GM23248 (cell line): ENCODE measurements at regions not wholly inside any gene's neighbourhood (a gene's known extent, or its start where the extent isn't known, plus 50 kb on each side); places are given as distances from the start of the nearest gene placed in this dataset.

Experiments used
- DNase-seq: peaks from one replicate; pipeline ENCODE4 v3.0.0-alpha.2; 2015
- H2AFZ ChIP-seq: fragments of 200-600 bp; sonication (generic); 2 replicates; pipeline ENCODE4 v1.6.1; 2016; ENCODE audit warnings: antibody characterized with exemption
- H3F3A ChIP-seq: fragments of 200-600 bp; sonication (generic); 2 replicates; pipeline ENCODE4 v1.6.1; 2016; ENCODE audit warnings: mild to moderate bottlenecking, antibody characterized with exemption, mixed run types; ENCODE audit not compliant: insufficient read depth
- H3K27ac ChIP-seq: fragments of 200-600 bp; sonication (generic); 2 replicates; pipeline ENCODE4 v1.5.1; 2016; ENCODE audit warnings: mild to moderate bottlenecking
- H3K27me3 ChIP-seq: fragments of 200-600 bp; sonication (generic); replicated peaks from 2 replicates; pipeline ENCODE4 v1.6.1; 2016; ENCODE audit warnings: mild to moderate bottlenecking; ENCODE audit not compliant: insufficient read depth
- H3K36me3 ChIP-seq: fragments of 200-600 bp; sonication (generic); 2 replicates; pipeline ENCODE4 v1.6.1; 2016; ENCODE audit warnings: low read depth, mild to moderate bottlenecking
- H3K4me1 ChIP-seq: fragments of 200-600 bp; sonication (generic); 2 replicates; pipeline ENCODE4 v1.6.1; 2016; ENCODE audit warnings: mild to moderate bottlenecking; ENCODE audit not compliant: insufficient read depth
- H3K4me2 ChIP-seq: fragments of 200-600 bp; sonication (generic); one replicate; pipeline ENCODE4 v1.6.1; 2016; ENCODE audit warnings: mild to moderate bottlenecking; ENCODE audit not compliant: unreplicated experiment
- H3K4me3 ChIP-seq: fragments of 200-600 bp; sonication (generic); 2 replicates; pipeline ENCODE4 v1.5.1; 2016; ENCODE audit warnings: mild to moderate bottlenecking
- H3K79me2 ChIP-seq: fragments of 200-600 bp; sonication (generic); 2 replicates; pipeline ENCODE4 v1.6.1; 2016; ENCODE audit warnings: mild to moderate bottlenecking; ENCODE audit not compliant: insufficient read depth
- H3K9ac ChIP-seq: fragments of 200-600 bp; sonication (generic); 2 replicates; pipeline ENCODE4 v1.6.1; 2016; ENCODE audit warnings: mild to moderate bottlenecking
- H3K9me2 ChIP-seq: fragments of 200-600 bp; sonication (generic); 2 replicates; pipeline ENCODE4 v1.6.1; 2016; ENCODE audit warnings: mixed run types, mild to moderate bottlenecking, moderate library complexity; ENCODE audit not compliant: insufficient read depth
- H3K9me3 ChIP-seq: fragments of 200-600 bp; sonication (generic); one replicate; pipeline ENCODE4 v1.6.1; 2017; ENCODE audit warnings: low read depth
- H4K20me1 ChIP-seq: fragments of 200-600 bp; sonication (generic); 2 replicates; pipeline ENCODE4 v1.6.0; 2016; ENCODE audit not compliant: insufficient read depth
- EZH2 ChIP-seq: fragments of 200-600 bp; sonication (generic); IDR thresholded peaks from 2 replicates; pipeline ENCODE4 v1.6.1; 2018; ENCODE audit warnings: antibody characterized with exemption, mild to moderate bottlenecking; ENCODE audit not compliant: insufficient read depth, poor library complexity, severe bottlenecking
- EZH2phosphoT487 ChIP-seq: fragments of 200-600 bp; sonication (generic); IDR thresholded peaks from 2 replicates; pipeline ENCODE4 v1.6.1; 2018; ENCODE audit warnings: antibody characterized with exemption, moderate library complexity, mild to moderate bottlenecking, low read depth; ENCODE audit not compliant: insufficient read depth
- WGBS, 2 experiments: methylation state at CpG; one replicate each; pipeline ENCODE4 v1.1.6; 2015 to 2017; ENCODE audit warnings: low lambda C conversion rate in 2 of 2, low coverage in 1 of 2; ENCODE audit errors: missing lambda C conversion rate in 2 of 2; 5-methylcytosine and 5-hydroxymethylcytosine counted together
- in situ Hi-C: fragments of 300-500 bp; cut with MboI; formaldehyde crosslinking; loops from 2 replicates; pipeline ENCODE4 v1.15.0; 2020

DNA sequence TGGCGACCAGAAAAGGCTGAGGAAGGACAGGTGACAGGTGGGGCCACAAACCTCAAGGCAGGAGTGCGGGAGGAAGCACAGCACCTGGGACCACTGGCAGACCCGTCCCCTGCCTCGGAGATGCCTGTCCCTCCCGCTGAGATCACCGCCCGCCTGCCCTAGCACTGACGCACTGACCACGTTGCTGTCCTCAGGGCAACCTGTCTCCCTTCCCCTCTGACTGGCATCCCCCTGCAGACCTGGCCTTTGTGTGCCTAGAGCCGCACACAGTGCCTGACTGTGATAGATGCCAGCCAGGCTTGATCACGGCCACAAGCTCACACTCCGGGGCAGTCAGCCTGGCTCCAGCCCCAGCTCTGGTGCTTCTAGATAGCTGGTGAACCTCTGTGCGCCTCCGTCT is 58.4 kb upstream of the EN2 start:
- Histone ChIP-seq H4K20me1 (no peaks in the 10 kb centered on the region), H3K4me2 (no peak overlapping the region), H3K9me2 (no peaks in the 10 kb centered on the region), H3K36me3 (no peaks in the 10 kb centered on the region), H3K9ac (no peak overlapping the region), H3F3A (no peaks in the 10 kb centered on the region), H3K27me3 (0 out of 2 replicates have a peak, but pooled peaks cover 5% of the 10 kb centered on the region), H3K27ac (no peak overlapping the region), H2AFZ (no peak overlapping the region), H3K9me3 (no peaks in the 10 kb centered on the region), H3K4me1 (no peaks in the 10 kb centered on the region), H3K79me2 (no peaks in the 10 kb centered on the region), H3K4me3 (no peak overlapping the region)
- in situ Hi-C loops = no loop called here
- TF ChIP-seq EZH2phosphoT487 (no peak), EZH2 (no peak)
- 51 to 67% methylated on average over 14 of the region's 14 CpGs for WGBS, 2 experiments
- DNase-seq = no peak

DNA sequence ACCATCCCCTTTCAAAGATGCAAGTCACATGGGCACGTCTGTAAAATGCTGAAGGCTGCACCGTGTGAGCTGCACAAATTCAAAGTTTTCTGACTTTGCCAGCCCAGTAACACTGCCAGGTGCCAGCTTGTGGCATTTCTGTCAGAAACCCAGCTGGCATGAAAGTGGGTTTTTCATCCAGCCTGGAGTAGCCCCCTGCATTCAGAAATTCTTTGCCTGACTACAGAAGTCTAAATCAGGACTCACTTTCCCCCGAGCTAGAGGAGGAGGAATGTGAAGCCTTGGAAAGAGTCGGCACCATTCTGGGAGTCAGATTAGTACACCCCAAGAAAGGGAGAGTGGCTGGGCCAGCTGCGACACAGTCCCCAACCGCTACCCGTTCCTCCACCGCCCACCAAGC is 56.7 kb upstream of the EN2 start:
- H3K4me2 ChIP-seq = no peak overlapping the region
- no peaks in the 10 kb centered on the region for H3K9me3 ChIP-seq
- H4K20me1 ChIP-seq = no peaks in the 10 kb centered on the region
- H3K36me3 ChIP-seq = no peaks in the 10 kb centered on the region
- H3K27me3 ChIP-seq = peaks cover 11% of the 10 kb centered on the region
- DNase-seq = no peak
- no peaks in the 10 kb centered on the region for H3F3A ChIP-seq
- H3K4me3 ChIP-seq = no peak overlapping the region
- TF ChIP-seq EZH2 (no peak), EZH2phosphoT487 (no peak)
- H3K79me2 ChIP-seq = no peaks in the 10 kb centered on the region
- H3K9ac ChIP-seq = no peak overlapping the region
- H2AFZ ChIP-seq = no peak overlapping the region
- no peaks in the 10 kb centered on the region for H3K4me1 ChIP-seq
- no peak overlapping the region for H3K27ac ChIP-seq
- H3K9me2 ChIP-seq = no peaks in the 10 kb centered on the region
- WGBS, 2 experiments = 9 to 18% methylated on average over 8 of the region's 8 CpGs
- in situ Hi-C loops = no loop called here

DNA sequence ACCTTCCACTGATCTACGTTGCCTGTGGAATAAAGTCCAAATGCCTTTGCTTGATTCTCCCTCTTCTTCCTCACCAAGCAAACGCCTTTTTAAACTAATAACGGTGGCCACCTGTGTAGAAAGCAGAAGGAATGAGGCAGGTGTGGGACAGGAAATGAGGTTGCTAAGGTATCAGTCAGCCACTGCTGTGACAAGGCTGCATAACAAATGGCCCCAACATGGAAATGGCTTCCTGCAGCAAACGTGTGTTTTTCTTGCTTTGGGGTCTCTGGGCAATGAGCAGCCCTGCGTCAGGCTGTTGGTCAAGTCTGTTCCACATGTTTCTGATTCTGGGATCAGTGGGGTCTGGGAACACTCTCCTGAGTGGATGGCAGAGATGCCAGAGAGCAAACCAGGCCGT is 56.0 kb upstream of the EN2 start:
- TF ChIP-seq EZH2 (no peak), EZH2phosphoT487 (no peak)
- Histone ChIP-seq H4K20me1 (no peaks in the 10 kb centered on the region), H3K27ac (no peak overlapping the region), H3K4me3 (no peak overlapping the region), H3K4me1 (no peaks in the 10 kb centered on the region), H3F3A (no peaks in the 10 kb centered on the region), H3K9me3 (no peaks in the 10 kb centered on the region), H3K4me2 (no peak overlapping the region), H3K9me2 (no peaks in the 10 kb centered on the region), H2AFZ (no peak overlapping the region), H3K27me3 (peaks cover 15% of the 10 kb centered on the region), H3K9ac (no peak overlapping the region), H3K79me2 (no peaks in the 10 kb centered on the region), H3K36me3 (no peaks in the 10 kb centered on the region)
- WGBS, 2 experiments = 4 to 5% methylated on average over 6 of the region's 6 CpGs
- in situ Hi-C loops = no loop called here
- DNase-seq = no peak

DNA sequence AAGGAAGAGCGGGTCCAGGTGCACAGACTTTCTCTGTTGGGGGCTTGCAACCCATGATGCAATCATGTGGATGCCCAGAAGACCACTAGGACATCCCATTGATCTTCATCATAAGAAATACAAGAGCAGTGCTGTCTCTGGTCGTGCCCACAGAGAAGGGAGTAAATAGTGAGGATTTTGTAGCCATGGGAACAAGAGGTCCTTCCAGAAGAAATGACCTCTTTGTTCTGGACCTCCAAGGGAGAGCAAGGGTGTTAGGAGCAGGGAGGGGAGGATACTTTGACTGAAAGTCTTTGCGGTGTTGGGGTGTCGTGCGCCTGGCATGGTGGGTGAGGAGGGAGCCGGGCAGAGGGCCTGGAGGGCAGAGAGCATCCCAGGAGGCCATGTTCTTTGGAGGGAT is 55.0 kb upstream of the EN2 start:
- H4K20me1 ChIP-seq = no peaks in the 10 kb centered on the region
- no peak overlapping the region for H3K9ac ChIP-seq
- H3F3A ChIP-seq = no peaks in the 10 kb centered on the region
- no peak overlapping the region for H3K27ac ChIP-seq
- H3K27me3 ChIP-seq = peaks cover 15% of the 10 kb centered on the region
- H3K4me2 ChIP-seq = no peak overlapping the region
- no peaks in the 10 kb centered on the region for H3K9me3 ChIP-seq
- no peaks in the 10 kb centered on the region for H3K36me3 ChIP-seq
- H3K9me2 ChIP-seq = no peaks in the 10 kb centered on the region
- 53 to 59% methylated on average over 6 of the region's 6 CpGs for WGBS, 2 experiments
- no peak overlapping the region for H2AFZ ChIP-seq
- in situ Hi-C loops = no loop called here
- H3K79me2 ChIP-seq = no peaks in the 10 kb centered on the region
- no peak for TF ChIP-seq EZH2
- no peak for TF ChIP-seq EZH2phosphoT487
- no peak for DNase-seq
- no peaks in the 10 kb centered on the region for H3K4me1 ChIP-seq
- no peak overlapping the region for H3K4me3 ChIP-seq

DNA sequence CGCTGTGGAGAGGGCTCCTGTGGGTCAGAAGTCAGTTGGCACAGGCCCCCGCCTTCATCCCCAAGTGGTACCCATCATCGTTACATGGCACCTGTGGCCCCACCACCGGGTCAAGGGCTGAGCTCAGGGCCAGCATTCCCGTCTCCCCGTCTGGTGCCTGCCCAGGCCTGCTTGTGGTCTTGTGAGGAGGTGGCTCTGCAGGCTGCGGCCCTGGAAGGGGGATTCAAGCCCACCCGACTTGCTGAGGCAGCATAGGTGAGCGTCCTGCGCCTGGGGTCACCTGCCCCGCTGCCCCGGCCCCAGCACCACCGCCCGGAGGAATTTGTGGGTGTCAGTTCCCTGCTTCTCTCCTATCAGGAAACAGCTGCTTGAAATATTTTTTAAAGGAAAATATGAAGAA is 53.0 kb upstream of the EN2 start:
- Histone ChIP-seq H3F3A (no peaks in the 10 kb centered on the region), H3K4me2 (no peak overlapping the region), H3K27ac (no peak overlapping the region), H3K4me1 (no peaks in the 10 kb centered on the region), H3K9me3 (no peaks in the 10 kb centered on the region), H3K9ac (no peak overlapping the region), H4K20me1 (no peaks in the 10 kb centered on the region), H2AFZ (no peak overlapping the region), H3K27me3 (peaks cover 15% of the 10 kb centered on the region), H3K36me3 (no peaks in the 10 kb centered on the region), H3K9me2 (no peaks in the 10 kb centered on the region), H3K79me2 (no peaks in the 10 kb centered on the region), H3K4me3 (no peak overlapping the region)
- TF ChIP-seq EZH2phosphoT487 (no peak), EZH2 (no peak)
- WGBS, 2 experiments = 44 to 47% methylated on average over 14 of the region's 14 CpGs
- in situ Hi-C loops = no loop called here
- DNase-seq = no peak
